ENCODE measurements at regions not wholly inside any gene's neighbourhood (a gene's known extent, or its start where the extent isn't known, plus 50 kb on each side); places are given as distances from the start of the nearest gene placed in this dataset.

DNA sequence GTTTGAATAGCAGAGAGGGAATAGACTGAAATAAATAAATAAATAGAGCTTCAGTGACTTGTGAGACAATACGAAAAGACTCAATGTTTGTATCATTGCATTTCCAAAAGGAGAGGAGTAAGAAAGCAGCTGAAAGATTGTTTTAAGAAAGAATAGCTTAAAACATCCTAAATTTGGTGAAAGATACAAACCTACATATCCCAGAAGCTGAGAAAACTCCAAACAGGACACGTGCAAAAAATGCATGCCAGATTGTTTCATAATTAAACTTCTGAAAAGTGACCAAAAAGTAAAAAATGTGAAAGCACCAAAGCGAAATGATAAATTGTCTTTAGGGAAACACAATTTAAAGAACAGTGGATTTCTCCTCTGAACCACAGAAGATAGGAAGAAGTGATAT lies 711.0 kb downstream of the AACS start:
- FAIRE-seq (no peak), DNase-seq (ENCODE audit: insufficient read length, low spot score) (no peak)

DNA sequence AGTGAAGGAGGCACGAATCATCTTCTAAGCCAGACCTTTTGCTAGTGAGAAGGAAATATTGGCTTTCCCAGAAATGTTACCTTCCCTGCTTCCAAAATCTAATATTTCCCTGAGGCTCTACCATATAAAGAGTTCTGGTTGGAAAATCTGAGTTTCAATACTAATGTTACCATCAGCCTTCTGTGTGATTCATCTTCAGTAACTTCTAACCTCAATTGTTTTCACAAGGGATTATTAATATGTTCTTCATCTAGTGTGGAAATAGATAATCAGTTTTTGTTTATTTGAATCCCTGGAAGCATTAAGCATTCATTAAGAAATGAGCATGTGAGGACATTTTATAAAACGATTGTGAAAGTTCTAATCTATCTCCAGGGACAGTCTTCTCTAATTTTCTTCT lies 720.9 kb downstream of the AACS start:
- no peak for DNase-seq (ENCODE audit: insufficient read length, low spot score)
- FAIRE-seq = no peak
- TF ChIP-seq, protein P1, sequence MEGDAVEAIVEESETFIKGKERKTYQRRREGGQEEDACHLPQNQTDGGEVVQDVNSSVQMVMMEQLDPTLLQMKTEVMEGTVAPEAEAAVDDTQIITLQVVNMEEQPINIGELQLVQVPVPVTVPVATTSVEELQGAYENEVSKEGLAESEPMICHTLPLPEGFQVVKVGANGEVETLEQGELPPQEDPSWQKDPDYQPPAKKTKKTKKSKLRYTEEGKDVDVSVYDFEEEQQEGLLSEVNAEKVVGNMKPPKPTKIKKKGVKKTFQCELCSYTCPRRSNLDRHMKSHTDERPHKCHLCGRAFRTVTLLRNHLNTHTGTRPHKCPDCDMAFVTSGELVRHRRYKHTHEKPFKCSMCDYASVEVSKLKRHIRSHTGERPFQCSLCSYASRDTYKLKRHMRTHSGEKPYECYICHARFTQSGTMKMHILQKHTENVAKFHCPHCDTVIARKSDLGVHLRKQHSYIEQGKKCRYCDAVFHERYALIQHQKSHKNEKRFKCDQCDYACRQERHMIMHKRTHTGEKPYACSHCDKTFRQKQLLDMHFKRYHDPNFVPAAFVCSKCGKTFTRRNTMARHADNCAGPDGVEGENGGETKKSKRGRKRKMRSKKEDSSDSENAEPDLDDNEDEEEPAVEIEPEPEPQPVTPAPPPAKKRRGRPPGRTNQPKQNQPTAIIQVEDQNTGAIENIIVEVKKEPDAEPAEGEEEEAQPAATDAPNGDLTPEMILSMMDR (IDR thresholded peaks at IDR 0.05; ENCODE audit: insufficient read depth, missing control alignments) = no peak

More for the DNA sequence above, 711.0 kb downstream of the AACS start:
- TF ChIP-seq, protein P1 (IDR thresholded peaks at IDR 0.05; ENCODE audit: insufficient read depth, missing control alignments) = no peak

DNA sequence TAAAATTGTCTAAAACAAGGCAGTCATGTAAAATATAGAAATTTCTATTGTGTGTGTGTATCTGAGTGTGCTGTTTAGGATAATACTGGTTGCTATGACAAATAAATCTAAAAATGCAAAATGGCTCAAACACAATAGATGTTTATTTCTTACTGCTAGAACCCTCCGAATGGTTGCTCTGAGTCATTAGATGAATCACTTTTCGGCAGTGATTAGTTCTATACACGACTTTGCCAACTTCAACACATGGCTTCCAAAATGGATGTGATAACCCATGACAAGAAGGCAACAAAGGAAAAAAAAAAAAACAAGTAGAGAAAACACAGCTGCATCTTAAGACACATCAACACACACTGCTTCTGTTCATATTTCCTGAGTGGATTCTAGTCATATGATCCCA lies 729.2 kb downstream of the AACS start:
- DNase-seq (ENCODE audit: insufficient read length, low spot score) (no peak), FAIRE-seq (no peak)
- TF ChIP-seq, protein P1 (IDR thresholded peaks at IDR 0.05; ENCODE audit: insufficient read depth, missing control alignments) = no peak

DNA sequence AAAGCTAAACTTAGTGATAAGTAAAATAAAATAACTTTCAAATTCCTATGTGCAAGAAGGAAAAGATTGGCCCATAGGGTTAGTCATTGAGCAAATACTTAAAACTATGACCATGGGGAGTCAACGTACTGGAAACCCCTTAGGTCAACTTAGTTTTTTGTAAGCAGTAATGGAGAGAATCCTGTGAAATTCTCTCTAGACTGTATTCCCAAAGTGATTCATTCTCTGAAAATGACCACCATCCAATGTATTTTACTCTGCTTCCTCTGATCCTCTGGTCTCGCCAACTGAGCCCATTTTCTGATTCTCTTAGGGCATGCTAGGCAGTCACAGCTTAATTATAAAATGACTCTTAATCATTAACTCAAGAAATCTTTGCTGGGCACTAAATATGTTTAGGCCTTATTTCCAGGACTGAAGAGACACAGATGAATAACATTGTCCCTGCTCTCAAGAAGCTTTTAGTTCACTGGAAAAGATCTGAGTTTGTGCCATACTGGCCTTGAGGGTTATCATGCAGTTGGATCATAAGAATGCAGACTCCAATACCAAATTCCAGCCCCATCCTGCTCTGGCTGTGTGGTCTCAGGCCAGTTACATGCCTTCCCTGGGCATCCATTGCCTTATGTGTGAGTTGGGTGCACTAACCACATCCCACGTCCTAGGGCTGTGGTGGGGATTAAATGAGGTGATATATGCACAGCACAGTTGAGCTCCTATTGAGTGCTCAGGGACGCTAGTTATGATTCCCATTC lies 732.4 kb downstream of the AACS start:
- TF ChIP-seq, protein P1 (IDR thresholded peaks at IDR 0.05; ENCODE audit: insufficient read depth, missing control alignments) = no peak
- DNase-seq (ENCODE audit: insufficient read length, low spot score) = no peak
- no peak for FAIRE-seq

DNA sequence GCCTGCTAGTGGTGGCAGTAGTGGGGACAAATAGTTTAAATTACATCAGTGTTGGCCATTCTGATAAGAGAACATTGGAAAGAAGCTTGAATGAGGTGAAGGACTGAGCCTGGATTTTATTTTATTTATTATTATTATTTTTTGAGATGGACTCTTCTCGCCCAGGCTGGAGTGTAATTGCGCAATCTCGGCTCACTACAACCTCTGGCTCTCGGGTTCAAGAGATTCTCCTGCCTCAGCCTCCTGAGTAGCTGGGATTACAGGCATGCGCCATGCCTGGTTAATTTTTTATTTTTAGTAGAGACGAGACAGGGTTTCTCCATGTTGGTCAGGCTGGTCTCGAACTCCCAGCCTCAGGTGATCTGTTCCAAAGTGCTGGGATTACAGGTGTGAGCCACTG lies 739.4 kb downstream of the AACS start:
- DNase-seq (ENCODE audit: insufficient read length, low spot score) (no peak), FAIRE-seq (no peak)
- TF ChIP-seq, protein P1 (IDR thresholded peaks at IDR 0.05; ENCODE audit: insufficient read depth, missing control alignments) = no peak

DNA sequence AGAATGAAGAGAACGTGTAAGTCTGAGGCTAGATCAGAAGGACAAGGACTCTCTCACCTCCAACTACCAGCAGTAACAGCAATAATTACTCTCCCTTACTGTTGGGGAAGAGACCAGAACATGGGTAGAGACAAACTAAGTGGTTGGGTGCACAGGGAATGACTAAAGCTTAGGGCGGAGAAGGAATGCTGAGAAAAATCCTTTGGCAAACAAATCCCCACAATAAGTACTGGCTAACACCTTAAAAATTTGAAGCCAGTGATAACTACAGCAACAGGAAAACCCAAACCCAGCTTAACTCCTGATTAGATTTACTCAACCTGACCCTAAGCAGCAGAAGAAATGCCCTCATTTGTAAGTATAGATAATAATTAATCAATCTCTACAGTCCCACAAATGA lies 759.0 kb downstream of the AACS start:
- DNase-seq (ENCODE audit: insufficient read length, low spot score) = no peak
- FAIRE-seq = no peak
- TF ChIP-seq, protein P1 (IDR thresholded peaks at IDR 0.05; ENCODE audit: insufficient read depth, missing control alignments) = no peak

DNA sequence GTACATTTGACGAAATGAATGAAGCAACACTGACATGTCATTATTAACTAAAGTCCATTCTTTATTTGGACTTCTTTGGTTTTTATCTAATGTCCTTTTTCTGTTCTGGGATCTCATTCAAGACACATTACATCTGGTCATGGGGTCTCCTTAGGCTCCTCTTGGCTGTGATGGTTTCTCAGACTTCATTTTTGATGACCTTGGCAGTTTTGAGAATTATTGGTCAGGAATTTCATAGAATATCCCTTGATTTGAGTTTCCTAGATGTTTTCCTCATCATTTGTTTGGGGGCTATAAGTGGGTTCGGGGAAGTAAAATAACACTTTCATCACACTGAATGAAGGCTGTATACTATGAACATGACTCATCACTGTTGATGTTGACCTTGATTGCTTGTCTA lies 770.6 kb downstream of the AACS start:
- TF ChIP-seq, protein P1 (IDR thresholded peaks at IDR 0.05; ENCODE audit: insufficient read depth, missing control alignments) = no peak
- FAIRE-seq (no peak), DNase-seq (ENCODE audit: insufficient read length, low spot score) (no peak)
